Medulla oblongata (tissue), 1 donor: ENCODE measurements at regions not wholly inside any gene's neighbourhood (a gene's known extent, or its start where the extent isn't known, plus 50 kb on each side); places are given as distances from the start of the nearest gene placed in this dataset.

Experiments
- DNase-seq: peaks from one replicate; pipeline ENCODE4 v3.0.0-alpha.2; 2015; ENCODE audit errors: extremely low spot score

DNA sequence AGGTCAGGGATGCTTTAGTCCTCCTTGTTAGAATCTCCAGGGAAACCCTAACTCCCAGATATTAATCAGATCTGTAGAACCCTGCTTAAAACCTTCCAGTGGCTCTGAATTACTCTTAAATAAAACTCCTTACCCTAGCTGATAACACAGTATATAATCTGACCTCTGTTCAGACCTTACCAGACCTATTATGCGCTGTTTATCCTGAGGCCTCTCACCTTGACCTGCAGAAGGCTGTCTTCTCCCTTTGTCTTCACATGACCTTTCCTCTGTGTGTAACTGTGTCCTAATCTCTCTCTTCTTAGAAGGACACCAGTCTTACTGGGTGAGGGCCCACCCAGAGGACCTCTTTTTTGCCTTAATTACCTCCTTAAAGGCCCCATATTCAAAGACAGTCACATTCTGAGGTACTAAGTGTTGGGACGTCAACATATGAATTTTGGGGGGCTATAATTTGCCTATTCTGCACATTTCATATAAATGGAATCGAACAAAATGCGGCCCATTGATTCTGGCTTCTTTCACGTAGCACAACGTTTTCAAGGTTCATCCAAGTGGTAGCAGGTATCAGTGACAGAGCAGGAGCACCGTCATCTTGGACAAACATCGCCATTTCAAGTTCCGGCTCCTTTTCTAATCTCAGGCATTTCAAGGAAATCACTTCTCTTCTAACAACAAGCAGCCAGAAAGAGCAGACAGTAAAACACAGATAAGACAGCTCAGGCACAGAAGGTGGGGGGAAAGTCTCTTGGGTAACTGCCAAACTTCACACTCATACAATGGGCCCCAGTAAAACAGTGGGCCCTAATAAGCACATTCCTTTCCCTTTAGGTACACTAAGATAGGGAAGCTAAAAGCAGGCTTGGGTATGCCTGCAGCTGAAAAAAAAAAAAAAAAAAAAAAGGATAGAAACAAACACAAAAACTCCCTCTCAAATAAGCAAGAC lies 200.2 kb upstream of the NUDT4 start:
- DNase-seq = no peak

DNA sequence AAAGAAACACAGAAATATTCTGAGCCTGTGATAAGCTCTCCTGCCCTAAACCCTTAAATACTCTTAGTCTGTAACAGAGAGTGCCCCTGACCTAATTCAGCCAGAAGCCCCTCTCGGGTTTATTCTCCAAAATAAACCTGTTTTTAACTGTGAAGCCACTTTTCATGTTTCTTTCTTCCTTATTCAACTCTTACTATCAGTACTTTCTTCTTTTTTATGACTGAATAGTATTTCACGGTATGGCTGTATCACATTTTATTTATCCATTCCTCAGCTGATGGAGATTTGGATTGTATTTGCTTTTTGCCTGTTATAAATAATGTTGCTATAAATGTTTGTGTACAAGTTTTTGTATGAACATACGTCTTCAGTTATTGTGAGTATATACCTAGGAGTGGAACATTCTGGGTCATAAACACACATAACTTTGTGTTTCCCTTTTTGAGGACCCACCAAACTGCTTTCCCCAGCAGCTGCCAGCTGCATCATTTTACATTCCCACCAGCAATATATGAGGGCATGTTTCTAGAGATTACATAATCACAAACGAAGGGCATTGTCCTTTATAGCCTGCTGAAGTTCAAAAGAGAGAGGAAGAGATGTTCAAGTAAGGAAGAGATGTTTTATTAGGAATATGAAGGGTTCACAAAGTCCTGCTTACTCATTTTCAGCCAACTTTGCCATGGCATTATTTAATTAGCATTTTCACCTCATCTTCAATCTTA lies 199.4 kb upstream of the NUDT4 start:
- DNase-seq = no peak

DNA sequence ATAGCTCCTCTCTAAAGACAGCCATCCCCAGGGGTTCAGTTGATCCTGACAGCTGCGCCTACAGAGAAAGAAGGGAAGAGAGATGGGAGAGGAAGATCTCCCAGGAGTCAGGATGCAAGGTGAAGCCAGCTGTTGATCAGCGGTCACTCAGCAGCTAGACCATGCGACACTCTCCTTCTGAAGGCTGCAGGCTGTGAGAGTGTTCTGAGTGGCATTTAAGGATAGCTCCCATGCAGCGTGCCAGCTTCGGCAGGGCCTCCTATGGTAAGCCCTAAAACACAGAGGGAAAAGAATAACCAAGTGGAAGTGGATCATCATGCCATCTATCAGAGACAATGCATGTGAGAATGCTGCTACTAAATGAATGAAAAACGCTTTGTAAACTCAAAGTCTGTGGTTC lies 197.9 kb upstream of the NUDT4 start:
- DNase-seq = no peak

DNA sequence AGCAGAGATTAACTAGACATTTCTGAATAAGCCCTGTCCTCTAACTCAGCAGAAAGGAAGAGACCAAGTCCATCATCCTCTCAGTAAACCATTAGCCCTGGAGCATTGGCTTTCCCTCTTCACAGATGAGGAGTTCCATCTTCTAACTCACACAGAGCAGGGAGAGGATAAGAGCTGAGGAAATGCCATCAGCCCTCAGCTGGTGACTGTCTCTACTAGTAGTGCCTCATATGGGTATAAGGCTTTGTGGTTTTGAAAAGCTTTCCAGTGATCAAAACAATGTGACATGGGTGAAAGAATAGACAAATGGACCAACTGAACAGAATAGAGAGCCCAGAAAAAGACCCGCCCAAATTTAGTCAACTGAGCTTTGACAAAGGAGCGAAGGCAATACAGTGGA lies 197.2 kb upstream of the NUDT4 start:
- DNase-seq = no peak

DNA sequence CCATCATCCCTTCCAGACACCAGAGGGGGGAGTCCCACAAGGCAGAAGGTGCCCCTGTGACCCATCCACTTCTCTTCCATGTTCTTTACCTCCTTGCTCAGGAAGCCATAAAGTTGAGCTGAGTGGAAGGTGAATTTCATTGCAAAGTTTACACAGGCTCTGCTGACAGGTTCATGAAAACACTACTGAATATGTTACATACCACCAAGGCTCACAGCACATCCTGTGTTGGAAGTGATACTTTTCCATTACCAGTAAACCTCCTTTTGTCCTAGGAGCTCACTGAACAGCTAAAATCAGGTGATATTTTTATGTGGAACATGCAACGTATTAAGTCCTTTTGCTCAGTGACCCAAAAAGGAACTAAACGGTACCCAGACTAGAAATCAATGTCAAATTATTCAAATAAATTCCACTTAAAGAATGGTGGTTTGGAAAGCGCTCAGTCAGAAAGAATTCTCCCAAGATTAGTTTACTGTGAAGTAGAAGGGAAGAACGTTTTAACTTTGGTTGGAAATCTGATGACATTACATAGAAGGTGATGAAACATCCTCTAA lies 196.2 kb upstream of the NUDT4 start:
- DNase-seq = no peak

DNA sequence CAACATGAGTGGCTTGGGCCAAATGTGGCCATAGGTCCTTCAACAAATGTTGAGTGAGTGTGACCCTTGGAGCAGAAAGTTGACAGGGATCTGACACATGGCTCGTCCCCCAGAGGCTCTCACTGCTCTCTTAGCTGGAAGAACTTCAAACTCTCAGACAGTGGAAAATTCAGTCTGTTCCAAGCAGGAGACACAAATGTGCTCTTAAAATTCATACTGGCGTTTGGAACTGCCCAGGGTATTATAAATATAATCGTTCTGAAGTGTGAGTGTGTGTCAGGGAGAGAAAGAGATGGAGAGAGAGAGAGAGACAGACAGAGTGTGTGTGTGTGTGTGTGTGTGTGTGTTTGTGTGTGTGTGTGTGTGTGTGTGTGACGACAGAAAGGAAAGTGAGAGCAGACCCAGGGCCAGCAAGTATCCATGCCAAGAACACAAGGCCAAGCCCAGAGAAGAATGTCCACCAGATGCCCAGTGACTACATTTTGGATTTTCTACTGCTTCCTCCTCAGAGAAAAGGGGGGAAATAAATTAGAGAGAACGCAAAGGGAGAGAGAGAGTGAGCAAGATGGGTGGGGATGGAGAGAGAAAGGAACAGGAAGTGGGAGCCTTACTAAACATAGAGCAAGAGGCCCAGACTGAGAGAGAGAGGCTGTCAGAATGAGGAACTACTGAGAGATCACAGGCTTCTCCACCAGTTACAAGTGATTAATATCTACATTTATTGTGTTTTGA lies 193.6 kb upstream of the NUDT4 start:
- DNase-seq = peak; percentile 72

DNA sequence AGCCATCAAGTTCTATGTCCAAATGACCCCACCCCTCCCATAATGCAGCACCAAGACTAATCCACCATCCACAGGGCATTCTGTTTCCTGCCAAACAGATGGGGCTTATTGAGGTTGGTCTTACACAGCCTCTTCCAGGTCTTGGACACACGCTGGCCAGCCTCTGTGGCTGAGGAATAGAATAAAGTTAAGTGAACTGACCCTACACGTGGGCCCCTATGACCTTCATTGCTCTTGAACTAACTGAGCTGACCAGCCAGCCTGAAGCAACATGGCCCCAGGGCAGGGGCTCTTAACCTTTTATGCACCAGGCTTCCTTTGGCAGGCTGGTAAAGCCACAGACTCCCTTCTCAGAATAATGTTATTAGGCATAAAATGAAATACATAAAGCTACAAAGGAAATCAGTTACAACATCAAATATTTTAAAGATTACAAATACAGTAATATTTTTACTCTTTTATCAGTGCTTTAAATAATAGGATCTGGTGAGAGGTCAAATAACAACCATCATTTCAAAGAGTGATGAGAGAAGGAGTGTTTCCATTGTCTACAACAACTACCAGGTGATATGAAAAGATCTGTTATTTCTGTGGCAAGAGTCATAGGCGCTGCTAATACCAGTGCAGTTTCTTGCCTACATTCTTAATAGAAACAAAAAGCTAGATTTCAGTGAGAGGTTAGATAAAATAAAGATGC lies 192.9 kb upstream of the NUDT4 start:
- no peak for DNase-seq

DNA sequence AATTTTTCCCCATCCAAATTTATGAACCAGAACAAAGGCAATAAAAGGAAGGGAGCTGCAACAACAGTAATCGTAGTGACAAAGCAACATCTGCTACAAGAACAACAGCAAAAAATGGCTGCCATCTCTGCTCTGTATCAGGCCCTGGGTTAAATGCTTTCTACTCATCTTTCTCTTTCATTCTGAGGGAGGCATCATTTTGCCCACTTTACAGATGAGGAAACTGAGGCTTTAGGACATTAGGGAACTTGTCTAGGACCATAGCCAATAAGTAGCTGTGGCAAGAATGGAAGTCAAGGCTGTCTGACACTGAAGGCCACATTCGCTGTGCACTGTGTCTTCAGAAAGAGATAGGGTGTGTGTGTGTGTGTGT lies 192.4 kb upstream of the NUDT4 start:
- DNase-seq = no peak

DNA sequence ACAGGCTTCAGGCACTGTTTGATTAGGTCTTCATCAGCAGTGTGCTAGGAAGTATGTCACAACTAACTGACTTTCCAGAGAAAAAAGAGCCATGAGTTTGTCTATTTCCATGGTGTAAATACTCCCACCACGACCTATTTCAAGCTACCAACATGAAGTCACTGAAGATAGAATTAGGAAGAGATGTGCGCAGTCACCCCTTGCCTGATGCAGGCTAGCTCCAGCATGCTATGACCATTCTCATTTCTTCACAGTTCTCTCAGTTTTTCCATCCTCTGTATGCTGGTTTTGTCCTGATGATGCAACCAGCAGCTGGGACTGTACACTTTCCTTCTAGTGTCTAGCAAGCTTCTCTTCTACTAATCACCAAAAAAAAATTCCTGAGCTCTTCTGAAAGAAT lies 191.6 kb upstream of the NUDT4 start:
- DNase-seq = no peak

DNA sequence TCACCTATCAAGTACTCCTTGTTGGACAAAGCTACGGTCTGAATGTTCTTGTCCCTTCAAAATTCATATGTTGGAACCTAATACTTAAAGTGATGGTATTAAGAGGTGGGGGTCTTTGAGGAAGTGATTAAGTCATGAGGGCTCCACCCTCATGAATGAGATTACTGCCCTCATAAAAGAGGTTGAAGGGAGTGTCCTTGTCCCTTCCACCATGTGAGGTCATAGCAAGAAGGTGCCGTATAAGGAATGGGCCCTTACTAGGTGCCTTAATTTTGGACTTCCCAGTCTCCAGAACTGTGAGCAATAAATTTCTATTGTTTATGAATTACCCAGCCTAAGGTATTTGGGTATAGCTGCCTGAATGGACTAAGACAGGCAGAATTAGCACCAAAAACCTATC lies 191.1 kb upstream of the NUDT4 start:
- DNase-seq = no peak

DNA sequence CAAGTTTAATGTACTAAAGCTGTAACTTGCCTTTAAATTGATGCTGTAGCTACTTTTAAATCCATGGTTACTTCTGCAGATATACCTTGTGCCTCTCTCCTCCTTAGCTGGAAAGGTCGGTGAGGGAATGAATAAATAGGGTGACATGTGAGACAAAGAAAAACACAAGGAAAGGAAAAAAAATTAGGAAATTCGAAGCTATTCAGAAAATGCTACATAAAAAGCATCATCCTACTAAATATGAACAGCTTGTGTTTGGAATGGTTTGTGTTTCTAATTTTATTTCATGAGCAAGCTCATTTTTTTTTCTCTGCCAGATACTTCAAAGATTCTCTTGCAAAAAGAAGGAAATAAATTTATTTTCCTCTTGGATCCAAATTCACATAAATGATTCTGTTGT lies 186.3 kb upstream of the NUDT4 start:
- DNase-seq = no peak

DNA sequence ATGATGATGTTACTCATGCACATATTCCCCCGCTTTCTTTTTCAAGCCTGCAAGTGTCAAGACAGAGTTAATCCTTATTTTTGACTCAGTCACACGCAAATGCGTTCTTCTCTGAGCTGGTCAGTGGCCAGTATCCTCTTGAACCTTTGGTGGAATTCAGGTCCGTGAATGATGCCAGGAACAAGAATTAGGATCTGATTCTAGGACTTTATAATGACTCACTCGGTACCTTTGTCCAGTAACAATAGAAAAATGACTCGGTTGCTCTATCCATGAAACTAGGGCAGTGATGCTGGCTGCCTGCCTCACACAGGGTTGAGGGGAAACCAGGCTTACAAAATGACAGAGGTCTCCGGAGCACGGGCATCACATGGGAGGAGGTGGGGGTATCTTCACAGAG lies 185.8 kb upstream of the NUDT4 start:
- DNase-seq = peak; percentile 26

DNA sequence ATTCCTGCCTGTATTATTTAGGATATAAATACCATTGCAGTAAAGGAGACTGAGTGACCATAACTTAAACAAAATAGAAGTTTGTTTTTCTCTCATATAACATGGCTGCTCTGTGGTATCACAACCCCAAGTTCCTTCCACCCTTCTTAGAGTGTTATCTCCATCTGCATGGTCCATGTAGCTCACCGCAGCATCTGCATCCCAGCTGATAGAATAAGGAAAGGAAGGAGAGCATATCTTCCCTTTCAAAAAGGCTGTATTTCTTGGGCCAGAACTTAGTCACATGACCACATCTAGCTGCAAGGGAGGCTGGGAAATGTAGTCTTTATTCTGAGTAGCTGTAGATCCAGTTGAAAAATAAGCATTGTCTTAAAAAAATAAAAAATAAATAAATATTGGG lies 184.8 kb upstream of the NUDT4 start:
- no peak for DNase-seq

DNA sequence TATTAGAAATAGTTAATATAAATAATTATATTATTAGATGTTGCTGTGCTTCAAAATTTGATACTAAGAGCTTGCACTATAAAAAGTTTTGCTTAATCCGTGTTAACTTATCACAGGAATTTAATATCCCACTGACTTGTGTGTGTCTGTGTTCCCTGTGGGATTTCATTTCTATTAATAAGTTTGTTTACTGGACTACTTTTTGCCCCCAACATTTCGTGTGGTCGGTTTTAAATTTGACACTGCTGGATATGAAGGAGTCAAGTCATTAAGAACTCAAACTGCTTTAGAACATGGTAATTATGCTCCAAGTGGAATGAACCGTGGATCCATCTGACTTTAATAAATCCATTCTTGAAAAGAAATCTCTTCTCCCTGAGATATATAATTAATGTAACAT lies 182.2 kb upstream of the NUDT4 start:
- no peak for DNase-seq

DNA sequence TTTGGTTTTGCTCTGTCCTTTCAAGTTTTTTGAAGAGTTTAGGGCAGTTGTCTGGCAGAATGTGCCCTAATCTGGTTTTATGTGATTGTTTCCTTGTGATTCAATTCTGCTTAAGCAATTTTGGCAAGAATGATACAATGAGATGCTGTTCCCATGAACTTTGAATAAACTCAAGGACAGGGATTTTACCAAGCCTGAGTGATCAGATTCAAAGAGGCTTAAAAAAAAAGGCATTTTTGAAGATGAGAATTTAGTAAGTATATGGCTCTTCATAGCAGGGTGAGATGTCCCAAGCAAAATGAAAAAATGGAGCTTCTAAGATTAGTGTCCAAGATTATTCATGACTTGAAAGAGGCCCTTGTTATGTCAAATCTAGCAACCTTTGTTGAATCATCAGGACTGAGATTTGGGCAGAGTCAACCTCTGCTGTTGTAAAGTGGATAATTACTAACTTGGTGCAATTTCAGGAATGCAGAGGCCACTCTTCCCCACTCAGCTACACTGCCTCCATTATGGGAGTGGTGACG lies 180.6 kb upstream of the NUDT4 start:
- DNase-seq = no peak

DNA sequence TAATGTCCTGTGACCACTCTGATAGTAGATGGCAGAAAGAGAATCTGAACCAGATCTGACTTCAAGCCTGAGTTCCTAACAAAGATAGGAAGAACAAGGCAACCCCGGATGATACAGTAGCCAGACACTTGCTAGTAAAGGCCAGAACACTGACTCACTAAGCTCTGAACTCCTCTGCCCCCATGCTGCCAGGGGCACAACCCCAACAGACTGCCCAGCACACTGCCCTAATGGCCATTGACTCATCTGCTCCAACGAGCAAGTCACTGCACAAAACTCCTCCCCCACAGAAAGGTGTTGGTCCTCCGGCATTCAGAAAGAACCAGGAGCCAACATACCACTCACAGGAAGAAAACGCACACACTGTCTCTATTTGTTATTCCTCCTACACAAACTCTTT lies 179.6 kb upstream of the NUDT4 start:
- no peak for DNase-seq

DNA sequence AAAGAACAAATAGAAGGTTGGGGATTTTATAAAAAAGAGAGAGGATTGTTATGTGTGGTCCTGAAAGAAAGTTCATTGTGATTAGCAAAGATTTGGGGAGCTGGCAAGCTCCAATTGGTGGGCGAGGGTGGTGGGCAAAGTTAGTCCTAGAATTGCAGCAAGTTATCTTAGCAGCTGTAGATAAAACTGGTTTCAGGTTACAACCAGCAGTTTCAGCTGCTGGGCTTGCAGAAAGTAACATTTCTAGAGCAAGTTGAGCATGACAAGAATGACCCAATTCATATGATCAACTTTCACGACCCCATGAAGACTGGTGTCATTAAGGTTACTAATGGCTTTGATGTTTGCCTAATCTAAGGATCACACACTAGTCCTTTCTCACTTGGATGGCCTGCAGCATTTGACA lies 177.9 kb upstream of the NUDT4 start:
- DNase-seq = no peak

DNA sequence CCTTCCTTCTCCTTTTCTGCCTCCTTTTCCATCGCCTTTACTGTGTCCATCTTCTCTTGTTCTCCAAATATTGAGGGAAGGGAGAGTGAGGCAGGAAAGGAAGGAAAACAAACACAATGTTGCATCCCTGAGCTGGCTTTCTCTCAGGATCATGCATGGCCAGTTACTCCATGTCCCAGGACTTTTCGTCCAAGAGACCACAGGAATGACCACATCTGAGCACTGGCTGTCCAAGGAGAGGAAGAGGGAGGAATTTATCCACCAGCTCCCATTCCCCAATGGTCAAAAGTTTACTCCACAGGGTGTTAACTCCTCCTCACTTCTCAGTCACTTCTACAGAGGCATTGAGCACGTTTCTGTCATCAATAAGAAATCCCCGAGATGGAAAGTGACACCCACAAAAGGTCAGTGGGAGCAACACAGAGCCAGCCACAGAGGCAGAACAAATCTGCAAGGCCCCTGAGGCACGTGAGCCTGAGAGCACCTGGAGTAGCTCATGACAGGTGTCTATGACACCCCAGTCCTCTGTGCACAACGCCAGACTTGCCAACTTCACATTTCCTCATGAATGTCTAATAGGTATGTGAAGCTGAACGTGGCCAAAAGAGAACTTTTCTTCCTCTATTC lies 177.3 kb upstream of the NUDT4 start:
- DNase-seq = no peak

DNA sequence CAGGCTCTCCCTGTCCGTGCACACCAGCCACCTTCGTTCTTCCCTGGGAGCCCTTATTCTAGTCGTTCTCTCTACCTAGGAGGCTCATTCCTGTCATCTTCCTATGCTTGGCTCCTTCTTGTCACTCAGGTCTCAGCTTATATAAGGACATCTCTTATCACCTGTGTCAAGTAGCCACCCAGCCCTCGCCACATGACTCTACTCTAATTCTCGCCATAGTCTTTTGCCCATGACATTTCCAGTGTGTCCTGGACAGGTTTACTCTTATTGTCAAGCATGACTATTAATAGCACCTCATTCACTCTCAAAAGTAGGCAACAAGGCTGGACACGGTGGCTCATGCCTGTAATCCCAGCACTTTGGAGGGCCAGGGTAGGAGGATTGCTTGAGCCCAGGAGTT lies 175.7 kb upstream of the NUDT4 start:
- DNase-seq = no peak

DNA sequence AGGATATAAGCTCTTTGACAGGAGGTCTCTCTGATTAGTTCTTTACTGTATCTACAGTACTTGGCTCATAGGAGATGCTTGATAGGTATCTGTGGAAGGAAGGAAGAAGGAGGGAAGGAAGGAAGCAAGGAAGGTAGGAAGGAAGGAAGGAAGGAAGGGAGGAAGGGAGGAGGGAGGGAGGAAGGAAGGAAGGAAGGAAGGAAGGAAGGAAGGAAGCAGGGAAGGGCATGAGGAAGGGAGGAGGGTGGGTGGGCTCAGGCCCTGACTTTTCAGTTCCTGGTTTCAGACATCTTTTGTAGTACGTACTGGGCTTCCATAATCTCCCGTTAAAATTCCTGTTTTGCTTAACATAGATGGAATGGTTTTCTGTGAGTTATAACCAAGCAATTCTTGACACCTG lies 175.0 kb upstream of the NUDT4 start:
- no peak for DNase-seq

DNA sequence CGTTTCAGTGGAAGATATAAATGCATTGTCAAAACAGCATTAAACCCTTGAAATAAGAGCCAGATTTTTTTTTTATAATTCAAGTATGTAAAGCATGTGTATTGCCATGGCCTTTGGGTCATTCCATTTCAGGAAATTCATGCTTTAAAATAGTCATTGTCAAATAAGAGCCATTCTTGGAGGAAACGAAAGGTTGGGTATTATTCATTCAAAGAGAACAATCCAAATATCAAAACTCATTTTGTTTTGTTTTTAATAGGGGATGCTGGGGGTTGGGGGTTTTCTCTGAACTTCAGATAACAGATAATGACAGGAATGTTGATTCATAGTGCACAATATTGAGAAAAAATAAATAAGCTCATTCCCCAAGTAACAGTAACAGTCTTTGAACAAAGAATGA lies 174.4 kb upstream of the NUDT4 start:
- DNase-seq = no peak
